Suppressor macrophage (primary cell): ENCODE measurements at regions not wholly inside any gene's neighbourhood (a gene's known extent, or its start where the extent isn't known, plus 50 kb on each side); places are given as distances from the start of the nearest gene placed in this dataset.
A peak's percentile ranks its signal among the peaks of the same experiment; 100 is the strongest.

ENCODE experiments used
- DNase-seq, 4 experiments: peaks; one replicate each; pipeline ENCODE4 v3.0.0-alpha.2; 2020 to 2022

DNA sequence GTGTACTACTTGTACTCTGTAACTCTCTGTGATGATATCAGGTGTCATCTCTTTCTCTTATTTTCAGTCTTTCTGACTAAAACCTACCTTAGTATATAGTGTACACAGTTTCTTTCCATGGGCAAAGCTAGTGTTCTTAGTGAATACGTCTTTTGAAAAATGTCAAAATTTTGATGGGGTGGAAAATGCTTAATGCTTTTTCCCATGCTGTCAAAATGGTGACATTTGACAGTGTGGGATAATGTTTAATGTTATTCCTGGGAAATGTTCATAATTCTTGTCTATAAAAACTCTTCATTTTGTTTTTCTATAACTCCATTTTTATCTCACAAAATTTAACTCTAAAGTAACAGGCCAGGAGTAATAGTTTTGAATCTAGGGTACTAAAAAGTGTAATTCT, 742.7 kb upstream of the FOXG1 start:
- DNase-seq = no peak

DNA sequence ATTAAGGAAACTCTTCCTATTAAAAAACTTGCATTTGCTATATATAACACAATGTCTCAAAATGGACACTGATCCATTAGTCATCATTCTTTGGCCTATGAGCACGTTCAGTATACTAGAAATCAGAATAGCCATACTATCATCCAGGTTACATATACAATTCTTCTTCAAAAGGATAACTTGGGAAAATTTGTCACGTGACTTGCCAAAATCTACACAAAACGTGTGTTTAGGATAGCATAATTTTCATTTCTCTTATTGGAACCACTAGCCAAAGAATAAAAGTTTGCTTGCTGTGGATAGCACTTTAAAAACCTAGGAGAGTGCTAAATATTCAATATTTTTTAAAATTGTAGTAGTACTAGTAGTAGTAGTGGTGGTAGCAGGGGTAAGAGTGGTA, 714.3 kb upstream of the FOXG1 start:
- no peak for DNase-seq

DNA sequence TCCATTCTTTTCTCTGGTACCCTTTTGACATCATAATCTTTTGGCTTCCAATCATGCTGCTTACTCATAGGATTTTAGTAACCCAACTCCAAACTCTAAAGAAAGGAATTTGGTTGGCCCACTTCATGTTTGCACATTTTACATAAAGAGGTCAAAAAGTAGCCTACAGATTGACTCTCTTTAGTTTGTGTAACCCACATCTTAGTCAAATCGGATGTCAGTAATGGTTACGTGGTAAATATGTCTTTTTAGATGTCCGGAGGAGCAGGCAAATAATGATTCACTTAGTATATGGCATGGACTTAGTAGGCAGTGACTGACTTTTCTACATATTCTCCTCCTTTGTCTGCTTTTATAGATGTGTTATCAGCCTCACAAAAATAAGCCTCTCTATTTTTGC, 711.6 kb upstream of the FOXG1 start:
- DNase-seq = no peak

DNA sequence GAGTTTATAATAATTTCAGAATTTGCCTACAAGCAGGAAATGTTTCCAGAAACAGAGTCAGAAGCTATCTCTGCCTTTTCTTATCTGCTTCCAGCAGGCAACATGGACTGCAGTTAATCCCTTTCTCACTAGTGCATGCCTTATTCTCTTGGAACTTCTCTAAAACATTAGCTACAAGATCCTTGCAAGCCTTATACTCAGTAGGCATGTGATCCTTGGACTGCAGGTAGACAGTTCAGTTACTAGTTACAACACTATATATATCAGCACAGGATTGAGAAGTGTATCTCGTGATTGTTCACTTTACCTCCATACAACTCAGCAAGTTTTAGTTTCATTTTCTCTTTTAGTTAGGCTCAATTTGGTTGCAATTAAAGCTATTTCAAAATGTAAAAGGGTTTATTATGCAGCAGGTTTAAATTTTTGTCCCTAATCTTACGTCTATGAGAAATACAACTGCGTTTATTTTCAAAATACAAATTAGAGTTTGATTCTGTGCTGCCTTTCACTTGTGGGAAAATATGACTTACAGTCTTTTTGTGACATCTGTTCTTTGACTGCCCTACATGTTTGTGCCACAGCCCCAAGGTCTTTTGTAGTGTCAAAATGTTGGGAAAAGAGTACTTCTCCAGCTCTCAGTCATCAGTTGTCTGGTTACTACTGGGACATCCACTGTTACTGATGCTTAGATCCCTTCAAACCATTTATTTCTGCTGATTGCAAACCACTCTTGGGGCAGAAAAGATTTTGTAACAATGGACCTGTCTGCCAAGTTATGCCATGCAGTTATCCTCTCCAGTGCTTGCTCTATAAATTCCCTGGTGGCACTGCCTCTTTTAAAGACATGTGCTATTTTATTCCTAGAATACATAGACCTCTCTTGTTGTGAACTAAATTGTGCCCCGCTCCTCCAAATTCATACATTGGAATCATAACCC, 709.0 kb upstream of the FOXG1 start:
- DNase-seq = peak in 2 of 4 experiments; percentile 8 to 23

DNA sequence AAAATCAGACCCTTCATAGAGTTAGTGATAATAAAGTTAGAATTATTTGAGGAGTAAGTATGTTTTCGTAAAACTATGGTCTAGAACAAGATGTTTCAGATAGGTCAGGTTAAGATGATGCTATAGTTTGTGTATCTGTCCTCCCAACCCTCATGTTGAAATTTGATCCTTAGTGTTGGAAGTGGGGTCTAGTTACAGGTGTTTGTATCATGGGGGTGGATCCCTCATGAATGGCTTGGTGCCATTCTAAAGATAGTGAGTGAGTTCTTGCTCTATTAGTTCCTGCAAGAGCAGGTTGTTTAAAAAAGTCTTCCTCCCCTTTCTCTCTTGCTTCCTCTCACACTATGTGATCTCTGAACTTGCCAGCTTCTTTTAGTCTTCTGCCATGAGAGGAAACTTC, 707.3 kb upstream of the FOXG1 start:
- DNase-seq = no peak

DNA sequence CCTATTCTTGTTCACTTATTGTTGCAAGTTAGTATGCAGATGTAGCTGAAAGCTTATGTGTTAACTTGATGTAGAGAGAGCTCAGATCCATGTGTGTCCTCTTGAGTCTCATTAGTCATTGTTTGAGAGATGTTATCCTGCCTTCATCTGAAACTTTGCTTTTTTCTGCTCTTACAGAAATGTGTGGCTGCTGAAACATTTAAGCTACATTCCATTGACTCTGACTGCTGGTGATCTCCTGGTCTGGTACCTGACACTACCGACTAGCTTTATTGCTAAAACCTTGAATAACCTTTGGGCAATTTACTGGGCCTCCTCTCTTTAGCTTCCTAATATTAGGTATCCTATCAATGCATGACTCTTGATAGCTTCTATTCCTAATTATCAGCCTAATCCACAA, 705.6 kb upstream of the FOXG1 start:
- DNase-seq = no peak

DNA sequence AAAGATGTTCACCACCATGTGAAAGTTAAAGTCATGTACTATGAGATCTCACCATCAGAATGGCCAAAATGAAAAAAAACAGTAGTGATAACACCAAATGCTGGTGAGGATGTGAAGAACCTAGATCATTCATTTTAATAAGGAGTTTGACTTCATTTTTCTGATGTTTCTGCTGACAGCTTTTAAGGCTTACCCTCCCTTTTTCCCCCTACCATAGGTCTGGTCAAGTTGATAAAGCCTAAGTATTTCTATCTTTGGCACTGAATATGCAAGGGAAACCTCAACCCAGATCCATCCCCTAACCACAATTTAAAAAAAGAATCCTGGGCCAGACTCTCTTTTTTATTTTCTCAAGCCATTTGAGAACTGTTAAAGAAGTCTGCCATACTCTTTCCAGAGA, 689.6 kb upstream of the FOXG1 start:
- no peak for DNase-seq

DNA sequence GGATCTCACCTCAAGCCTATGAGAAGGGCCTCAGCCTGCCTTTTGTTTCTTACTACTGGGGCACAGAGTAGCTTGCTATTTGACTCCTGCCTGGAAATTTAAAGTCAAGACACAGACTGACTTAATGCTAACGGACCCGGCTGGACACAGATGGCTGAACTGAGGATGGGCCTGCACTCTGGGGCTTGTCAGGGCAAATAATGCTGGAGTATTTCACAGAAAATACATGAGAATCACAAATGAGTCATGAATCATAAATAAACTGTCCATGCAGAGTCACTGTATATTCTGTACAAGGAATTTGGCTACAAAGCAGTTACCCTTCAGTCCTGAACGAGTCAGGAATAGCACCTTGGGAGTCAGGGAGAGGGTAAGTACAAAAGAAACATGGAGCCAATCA, 683.2 kb upstream of the FOXG1 start:
- DNase-seq = no peak

DNA sequence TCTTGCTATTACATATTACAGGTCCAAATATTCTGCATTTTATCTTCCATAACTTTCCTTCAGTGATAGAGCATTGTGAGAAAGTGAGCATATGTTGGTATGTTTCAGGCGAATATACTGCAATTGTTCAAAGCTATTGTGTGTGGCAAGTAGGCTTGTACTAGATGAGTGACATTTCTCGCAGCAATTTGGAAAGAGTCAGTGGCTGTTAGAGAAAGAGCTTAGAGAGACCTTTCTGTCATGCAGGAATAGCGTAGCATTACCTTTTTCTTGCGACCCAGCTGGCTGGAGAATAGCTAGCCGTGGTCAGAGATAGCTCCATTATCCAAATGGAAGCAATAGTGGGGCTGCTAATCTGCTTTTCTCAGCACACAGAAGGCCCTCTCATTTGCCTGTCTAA, 678.5 kb upstream of the FOXG1 start:
- no peak for DNase-seq

DNA sequence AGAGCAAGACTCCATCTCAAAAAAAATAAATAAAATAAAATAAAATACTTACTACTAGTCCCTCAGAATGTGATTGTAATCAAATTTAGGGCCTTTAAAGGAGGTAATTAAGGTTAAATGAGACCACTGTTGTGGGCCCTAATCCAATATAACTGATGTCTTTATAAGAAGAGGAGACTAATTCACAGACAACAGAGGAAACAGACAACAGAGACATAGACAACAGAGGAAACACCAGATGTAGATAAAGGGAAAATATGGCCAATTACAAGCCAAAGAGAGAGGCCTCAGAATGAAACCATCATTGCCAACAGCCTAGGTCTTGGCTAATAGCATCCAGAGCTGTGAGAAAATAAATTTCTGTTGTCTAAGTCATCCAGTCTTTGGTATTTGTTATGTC, 669.0 kb upstream of the FOXG1 start:
- DNase-seq = no peak

DNA sequence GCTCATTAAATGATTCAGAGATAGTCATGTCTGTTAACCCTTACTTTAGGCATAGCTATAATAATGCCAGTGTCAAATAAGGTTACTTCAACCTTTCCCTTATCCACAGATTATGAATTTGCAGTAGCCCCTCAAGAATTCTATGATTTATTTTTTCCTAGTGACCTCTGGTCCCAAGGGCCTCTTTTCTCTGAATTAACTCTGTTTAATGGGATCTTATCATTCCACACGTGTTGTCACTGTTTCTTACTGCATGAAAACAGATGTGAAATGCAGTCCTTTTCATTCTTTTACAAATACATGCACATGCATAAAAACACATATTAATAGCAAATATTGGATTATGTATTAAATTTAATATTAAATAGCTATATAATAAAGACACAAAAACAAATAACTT, 667.7 kb upstream of the FOXG1 start:
- no peak for DNase-seq

DNA sequence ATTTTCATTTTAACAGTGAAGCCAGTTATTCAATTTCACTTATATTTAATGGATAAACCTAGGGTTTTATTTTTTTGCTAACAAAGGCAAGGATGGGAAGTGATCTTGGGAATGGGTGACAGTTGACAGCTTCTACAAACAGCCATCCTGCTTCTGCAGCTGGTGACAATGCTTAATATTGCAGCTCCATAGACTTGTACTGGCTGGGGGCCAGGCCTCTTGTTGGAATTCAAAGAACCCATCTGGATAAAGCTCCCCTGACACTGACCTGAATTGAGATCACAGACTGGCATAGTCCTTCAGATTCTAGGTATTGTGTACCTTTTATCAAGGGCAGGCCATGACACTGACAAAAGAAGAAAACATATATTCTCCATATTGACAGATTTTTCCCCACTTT, 664.6 kb upstream of the FOXG1 start:
- DNase-seq = no peak

DNA sequence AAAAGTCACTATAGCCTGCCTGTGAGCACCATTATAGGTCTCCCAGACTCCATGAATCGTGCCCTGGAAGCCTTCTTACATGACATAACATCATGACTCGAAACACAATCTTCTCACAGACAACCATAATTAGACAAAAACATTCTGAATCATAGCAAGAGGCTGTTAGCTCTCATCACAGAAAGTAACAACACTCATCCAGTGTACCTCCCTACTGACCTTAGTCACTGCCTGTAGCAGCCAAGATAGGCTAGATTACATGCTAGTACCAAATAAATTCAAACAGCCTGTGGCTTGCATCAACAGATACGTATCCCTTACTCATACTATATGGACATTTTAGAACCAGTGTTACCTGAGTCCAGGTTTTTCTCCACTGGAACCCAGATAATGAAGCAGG, 663.8 kb upstream of the FOXG1 start:
- no peak for DNase-seq

DNA sequence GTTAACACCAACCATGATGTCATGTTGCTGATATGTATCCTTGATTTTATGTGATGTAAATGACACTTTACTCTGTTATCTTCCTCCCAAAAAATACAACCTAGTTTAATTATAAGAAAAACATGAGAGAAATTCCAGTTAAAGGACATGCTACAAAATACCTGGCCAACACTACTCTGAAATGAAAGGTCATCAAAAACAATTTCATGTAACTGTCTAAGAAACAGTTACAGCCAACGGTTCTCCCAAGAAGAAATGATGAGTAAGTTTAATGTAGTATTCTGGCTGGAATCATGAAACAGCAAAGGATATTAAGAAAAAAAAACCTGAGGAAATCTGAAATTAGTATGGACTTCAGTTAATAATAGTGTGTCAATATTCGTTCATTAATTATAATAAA, 653.3 kb upstream of the FOXG1 start:
- DNase-seq = no peak

DNA sequence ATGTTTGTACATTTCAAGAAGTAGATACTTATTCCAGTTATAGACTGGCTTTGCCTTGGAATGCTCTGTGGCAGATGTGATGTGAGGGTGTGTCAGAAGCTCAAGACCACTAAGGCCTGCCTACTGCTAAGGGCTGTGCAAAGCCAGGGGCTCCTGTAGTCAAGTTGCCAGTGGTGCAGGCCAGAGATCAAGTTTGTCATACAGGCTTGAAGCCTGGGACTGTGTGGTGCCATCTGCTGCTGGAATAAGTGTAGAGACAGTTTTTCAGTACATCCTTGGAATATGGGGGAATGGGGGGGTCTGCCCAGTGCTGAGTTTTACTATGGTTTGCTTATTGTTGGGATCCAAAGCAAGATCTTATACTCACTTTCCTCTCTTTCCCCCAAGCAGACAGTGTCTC, 649.9 kb upstream of the FOXG1 start:
- no peak for DNase-seq

DNA sequence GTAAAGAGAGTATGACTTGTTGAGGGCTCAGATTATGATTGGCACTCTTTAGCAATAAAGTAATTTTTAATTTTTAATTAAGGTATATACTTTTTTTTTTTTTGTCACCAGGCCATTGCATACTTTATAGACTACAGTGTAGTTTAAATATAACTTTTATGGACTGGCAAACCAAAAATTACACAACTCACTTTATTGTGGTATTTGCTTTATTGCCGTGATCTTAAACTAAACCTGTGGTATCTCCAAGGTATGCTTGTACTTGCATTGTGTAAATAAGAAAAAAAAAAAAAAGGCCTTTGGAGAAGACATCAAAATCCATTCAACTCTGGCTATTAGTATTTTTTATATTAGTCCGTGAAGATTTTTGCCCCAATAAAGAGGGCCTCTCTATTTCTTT, 646.7 kb upstream of the FOXG1 start:
- DNase-seq = no peak

DNA sequence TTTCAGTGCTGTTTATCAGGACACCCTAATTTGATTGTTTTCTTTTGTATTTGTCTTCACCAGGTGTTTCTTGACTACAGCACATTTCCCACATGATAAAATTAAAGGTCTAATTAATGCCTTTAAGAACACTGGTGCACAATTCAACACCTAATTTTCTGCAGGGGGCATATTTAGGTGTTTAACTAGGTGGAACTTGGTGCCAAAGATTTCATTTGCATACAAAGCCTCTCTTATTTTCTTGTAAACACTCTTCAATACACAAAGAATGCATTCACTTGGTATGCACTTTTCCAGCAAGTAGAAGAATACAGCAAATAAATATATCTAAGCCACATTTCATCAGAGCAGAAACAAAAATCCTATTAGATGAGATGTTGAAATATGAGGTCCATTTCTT, 646.2 kb upstream of the FOXG1 start:
- no peak for DNase-seq

DNA sequence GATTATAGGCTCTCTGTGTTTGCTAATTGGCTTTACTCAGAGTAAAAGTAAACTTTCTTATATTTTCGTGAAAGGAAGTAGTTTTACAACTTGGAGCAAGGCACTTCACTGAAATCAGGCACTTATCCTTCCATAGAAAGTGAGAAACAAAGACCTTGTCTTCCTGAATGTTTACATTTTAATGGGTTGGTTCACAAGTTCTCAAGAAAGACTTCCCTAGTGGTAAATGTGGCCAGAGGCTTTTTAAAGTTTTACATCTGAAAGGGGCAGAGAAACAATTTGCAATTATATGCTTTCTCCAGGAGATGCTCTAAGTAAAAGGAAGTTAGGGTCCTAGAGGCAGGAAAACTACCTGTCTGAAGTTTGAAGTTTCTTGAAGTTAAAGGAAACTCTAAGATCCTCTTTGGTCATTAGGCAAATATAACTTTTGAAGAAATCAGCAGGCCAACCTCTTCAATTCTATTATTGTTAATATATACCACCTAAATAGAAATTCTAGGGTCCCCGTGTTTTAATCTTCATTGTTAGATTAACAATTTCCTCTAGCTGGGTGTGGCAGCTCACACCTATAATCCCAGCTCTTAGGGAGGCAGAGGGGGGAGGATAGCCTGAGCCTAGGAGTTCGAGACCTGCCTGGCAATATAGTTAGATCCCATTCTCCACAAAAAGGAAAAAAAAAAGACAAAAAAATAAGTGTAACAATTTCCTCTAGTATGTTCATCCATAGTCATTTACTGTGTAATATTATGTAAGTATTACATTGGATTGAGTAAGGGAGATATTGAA, 644.9 kb upstream of the FOXG1 start:
- DNase-seq = no peak

DNA sequence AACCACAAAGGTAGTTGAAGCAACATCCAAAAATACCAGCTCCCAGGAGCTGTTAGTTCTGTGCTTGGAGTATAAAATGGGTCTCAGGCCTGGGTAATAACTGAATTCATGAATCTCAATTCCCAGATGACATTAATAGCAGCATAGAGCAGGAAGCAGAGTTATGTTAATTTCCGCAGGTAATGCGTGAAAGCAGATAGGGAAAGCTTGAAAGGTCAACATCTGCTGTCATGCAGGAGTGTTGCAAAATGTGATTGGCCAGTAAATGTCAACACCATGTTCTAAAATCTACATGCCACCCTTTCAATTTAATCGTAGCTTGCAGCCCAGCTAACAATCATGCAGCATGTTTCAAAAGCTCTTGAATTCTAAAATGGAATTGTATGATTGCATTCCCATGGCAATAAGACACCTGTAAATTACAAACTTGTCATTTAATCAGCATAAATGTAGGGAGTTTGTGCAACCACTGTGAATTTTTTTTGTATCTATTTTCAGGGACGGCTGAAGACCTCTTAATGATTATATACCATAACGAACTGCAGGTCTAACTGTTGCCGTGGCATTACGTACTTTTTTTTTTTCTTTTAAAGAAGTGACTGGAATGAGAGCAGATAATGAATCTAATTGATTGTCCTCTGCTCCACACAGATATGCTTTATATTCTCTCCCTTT, 635.8 kb upstream of the FOXG1 start:
- no peak for DNase-seq

DNA sequence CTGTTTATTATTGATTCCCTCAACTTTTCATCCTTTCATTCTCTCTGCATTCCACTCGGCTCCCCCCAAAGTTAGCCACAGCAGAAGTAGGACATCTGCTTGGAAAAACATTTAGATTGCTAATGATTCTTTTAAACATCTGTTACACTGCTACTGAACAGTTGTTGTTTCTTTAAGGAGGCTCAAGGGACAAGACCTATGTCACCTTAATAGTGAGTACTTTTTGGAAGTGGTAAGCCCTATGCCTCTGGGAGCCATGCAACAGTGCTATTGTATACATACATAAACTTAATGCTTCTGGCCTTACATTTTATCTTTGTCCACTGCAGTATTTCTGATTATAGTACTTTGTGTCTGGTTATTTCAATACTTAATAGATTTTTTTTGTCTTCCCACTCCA, 628.2 kb upstream of the FOXG1 start:
- no peak for DNase-seq

DNA sequence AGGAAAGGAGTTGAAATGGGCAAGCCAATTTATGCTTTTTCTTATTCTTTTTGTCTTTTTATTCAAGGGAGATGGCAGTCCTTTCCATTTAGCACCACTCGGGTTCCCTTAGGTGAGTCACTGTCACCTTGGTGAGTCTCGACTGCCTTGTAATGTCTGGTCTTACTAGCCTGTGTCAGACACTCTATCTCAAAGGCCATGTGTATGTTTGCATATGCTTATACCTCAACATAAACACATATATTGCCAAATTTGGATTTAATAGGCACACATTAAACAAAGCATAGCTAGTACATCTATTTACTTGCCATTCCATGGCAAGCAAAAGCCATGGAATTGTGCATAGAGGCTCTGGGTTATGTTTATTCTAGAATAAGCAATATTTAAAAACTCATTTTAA, 624.9 kb upstream of the FOXG1 start:
- no peak for DNase-seq

DNA sequence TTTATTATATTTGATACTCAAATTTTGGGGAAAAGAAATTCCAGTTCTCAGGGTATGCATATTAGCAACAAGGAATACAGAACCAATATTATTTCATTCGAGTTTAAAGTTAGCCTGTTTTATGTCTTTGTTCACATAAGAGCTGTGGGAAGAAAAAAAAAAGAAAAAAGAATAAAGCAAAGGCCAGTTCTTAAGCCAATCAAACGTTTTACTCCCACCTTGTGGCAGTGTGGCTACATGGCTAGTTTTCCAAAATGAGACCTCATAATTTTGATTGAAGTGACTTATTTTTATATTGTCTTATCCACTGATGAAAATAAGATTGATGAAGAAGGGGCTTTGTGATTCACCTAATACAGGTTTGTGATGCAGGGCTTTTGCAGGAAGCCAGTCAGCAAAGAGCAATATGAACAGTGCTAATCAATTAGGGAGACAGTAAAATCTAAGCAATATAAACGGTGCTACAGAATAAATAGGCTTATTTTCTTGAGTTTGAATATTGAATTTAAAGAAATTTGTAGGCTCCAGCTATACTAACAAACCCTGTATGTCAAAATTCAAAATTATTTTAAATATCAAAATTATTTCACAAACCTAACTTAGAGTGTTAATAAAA, 624.1 kb upstream of the FOXG1 start:
- peak in 1 of 4 experiments; percentile 2 for DNase-seq

DNA sequence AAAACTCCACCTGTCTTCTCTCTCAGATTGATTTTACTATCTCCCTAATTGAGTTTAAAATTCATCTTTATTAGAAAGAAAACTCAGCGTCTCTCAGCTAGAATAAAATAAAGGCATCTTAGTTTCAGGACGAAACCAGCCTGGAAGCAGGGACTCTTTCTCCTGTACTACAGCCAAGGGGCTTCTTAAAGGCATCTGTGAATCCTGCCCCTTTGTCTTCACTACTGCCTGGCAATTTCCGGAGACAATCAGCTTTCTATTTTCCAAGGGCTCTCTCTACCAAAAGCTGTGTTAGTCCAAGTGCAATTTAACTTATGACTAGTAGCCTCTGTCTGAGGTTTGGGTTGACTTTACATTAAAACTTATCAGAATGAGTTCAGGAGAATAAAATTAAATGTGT, 623.3 kb upstream of the FOXG1 start:
- no peak for DNase-seq
